BE2C (cell line): ENCODE measurements at regions not wholly inside any gene's neighbourhood (a gene's known extent, or its start where the extent isn't known, plus 50 kb on each side); places are given as distances from the start of the nearest gene placed in this dataset.

Source experiments
- DNase-seq: peaks from one replicate; pipeline ENCODE4 v3.0.0-alpha.2; 2020
- H3K27me3 ChIP-seq: fragments of 250-450 bp; sonication (Bioruptor Pico); 2 replicates; pipeline ENCODE4 v1.5.1; 2020; ENCODE audit warnings: mild to moderate bottlenecking
- H3K36me3 ChIP-seq: fragments of 250-450 bp; sonication (Bioruptor Pico); 2 replicates; pipeline ENCODE4 v1.5.1; 2020; ENCODE audit warnings: mild to moderate bottlenecking
- H3K4me1 ChIP-seq: fragments of 250-450 bp; sonication (Bioruptor Pico); 2 replicates; pipeline ENCODE4 v1.5.1; 2020
- H3K4me3 ChIP-seq: 2 replicates; pipeline ENCODE4 v1.5.1; 2011; ENCODE audit warnings: low read depth, low read length
- H3K9me3 ChIP-seq: fragments of 250-450 bp; sonication (Bioruptor Pico); 2 replicates; pipeline ENCODE4 v1.5.1; 2020
- CTCF ChIP-seq: IDR thresholded peaks from 2 replicates; pipeline ENCODE4 v1.5.1; 2012; ENCODE audit warnings: mild to moderate bottlenecking, low read depth, low read length

DNA sequence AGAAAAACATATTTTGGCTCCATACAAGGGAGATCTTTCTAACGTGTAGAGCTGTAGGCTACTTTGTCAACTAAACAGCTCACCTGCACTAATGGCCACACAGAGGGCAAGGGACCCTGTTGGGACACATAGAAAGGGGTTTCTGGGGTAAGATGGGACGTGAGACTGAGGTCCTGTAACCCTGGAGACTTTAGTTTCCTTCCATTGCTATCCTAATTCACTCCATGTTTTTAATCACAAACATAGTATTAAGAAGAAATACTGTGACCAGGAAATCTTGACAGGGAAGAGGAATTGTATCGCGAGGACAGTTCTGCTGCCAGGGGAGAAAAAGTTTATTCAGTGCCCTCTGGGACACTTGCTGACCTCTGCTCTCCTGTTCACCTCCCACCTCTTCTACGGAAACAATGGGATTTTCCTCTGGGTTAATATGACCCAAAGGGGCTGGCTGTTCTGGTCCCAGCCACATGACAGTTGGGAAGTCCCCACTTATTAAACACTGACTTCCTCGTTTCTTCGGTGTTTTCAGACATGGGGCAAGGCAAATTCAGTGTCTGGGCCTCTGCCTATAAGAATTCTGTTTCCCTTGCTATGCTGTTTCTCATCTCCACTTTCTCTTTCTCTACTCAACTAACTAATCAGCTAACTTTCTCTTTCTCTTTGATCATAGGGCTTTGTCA, 106.9 kb upstream of the SEMA6A start:
- no peak for TF ChIP-seq CTCF
- H3K27me3 ChIP-seq, result no peaks in the 10 kb centered on the region
- no peak for DNase-seq
- H3K9me3 ChIP-seq, result no peaks in the 10 kb centered on the region
- H3K36me3 ChIP-seq, result no peaks in the 10 kb centered on the region
- no peaks in the 10 kb centered on the region for H3K4me1 ChIP-seq
- H3K4me3 ChIP-seq, result no peak overlapping the region

- no peaks in the 10 kb centered on the region for H3K4me1 ChIP-seq
- DNase-seq, result no peak
- no peaks in the 10 kb centered on the region for H3K27me3 ChIP-seq
- H3K4me3 ChIP-seq, result no peak overlapping the region
- no peaks in the 10 kb centered on the region for H3K36me3 ChIP-seq
- H3K9me3 ChIP-seq, result no peaks in the 10 kb centered on the region
- TF ChIP-seq CTCF, result no peak
These were observed 100.9 kb upstream of the SEMA6A start for GRCh38 chr5:116675626-116675910.

DNA sequence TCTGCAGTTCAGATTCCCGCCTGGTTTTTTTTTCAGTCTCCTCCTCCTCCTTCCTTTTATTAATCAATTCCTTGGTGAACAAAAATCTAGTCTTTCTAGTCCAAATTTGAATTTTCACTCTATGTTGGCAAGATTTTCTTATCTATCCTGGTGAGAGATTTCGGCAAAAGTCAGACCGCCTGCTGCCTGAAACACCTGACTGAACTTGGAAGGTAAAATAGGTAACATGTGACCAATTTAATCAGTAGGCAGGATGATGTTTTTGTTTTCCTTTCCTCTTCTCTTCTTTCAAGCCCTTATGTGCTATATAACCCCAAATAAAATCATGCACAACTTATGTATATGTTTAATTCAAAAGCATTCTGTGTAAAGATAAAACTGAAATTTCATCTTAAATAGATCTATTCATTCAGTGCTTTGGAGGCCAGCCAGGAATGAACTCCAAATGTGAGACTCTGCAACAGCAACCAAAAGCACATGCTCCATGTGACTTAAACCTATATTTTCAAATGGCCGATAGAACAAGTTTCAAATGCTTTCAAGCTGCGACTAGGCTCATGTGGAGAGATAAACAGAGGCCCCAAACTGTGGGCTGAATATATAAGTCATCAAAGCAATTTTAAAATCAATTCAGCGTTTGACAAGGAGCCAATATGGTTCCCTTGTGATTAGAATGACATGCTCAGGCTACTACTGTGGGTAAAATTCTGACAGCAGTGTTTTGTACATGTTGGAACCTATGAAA, 100.4 kb upstream of the SEMA6A start:
- Histone ChIP-seq H3K4me1 (no peaks in the 10 kb centered on the region), H3K4me3 (no peak overlapping the region), H3K36me3 (no peaks in the 10 kb centered on the region), H3K9me3 (no peaks in the 10 kb centered on the region), H3K27me3 (no peaks in the 10 kb centered on the region)
- DNase-seq, result no peak
- TF ChIP-seq CTCF, result no peak

DNA sequence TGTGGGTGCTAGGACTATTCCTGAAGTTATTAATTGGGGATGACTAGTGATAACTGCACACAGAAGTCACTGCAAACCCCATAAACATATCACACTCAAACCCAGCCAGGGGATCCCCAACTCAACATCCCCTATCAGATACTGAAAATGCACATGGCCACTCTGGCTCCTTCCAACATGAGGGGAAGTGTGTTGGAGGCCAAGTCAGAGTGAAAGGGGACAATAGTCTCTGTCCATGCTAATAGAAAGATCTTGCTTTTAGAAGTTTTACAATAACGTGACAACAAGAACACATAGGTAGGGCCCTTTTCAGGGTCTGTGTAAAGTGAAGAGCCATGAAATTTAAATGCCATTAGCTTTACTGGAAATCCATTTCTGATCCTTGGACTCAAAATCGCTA, 98.8 kb upstream of the SEMA6A start:
- Histone ChIP-seq H3K36me3 (no peaks in the 10 kb centered on the region), H3K4me1 (no peaks in the 10 kb centered on the region), H3K4me3 (no peak overlapping the region), H3K9me3 (no peaks in the 10 kb centered on the region), H3K27me3 (no peaks in the 10 kb centered on the region)
- no peak for DNase-seq
- no peak for TF ChIP-seq CTCF

GRCh38 chr5:116672203-116672602, 97.6 kb upstream of the SEMA6A start:
- Histone ChIP-seq H3K4me3 (no peak overlapping the region), H3K4me1 (no peaks in the 10 kb centered on the region), H3K27me3 (no peaks in the 10 kb centered on the region), H3K9me3 (no peaks in the 10 kb centered on the region), H3K36me3 (no peaks in the 10 kb centered on the region)
- no peak for DNase-seq
- TF ChIP-seq CTCF, result no peak

GRCh38 chr5:116671211-116671736, 96.7 kb upstream of the SEMA6A start:
- no peaks in the 10 kb centered on the region for H3K27me3 ChIP-seq
- no peaks in the 10 kb centered on the region for H3K36me3 ChIP-seq
- H3K9me3 ChIP-seq, result no peaks in the 10 kb centered on the region
- no peak for DNase-seq
- H3K4me1 ChIP-seq, result no peaks in the 10 kb centered on the region
- TF ChIP-seq CTCF, result no peak
- H3K4me3 ChIP-seq, result no peak overlapping the region
